ENCODE measurements at regions not wholly inside any gene's neighbourhood (a gene's known extent, or its start where the extent isn't known, plus 50 kb on each side); places are given as distances from the start of the nearest gene placed in this dataset.

- DNase-seq: no peak
Measured at GRCh38 chr3:31157047-31157694, 262.7 kb upstream of the GADL1 start.

DNA sequence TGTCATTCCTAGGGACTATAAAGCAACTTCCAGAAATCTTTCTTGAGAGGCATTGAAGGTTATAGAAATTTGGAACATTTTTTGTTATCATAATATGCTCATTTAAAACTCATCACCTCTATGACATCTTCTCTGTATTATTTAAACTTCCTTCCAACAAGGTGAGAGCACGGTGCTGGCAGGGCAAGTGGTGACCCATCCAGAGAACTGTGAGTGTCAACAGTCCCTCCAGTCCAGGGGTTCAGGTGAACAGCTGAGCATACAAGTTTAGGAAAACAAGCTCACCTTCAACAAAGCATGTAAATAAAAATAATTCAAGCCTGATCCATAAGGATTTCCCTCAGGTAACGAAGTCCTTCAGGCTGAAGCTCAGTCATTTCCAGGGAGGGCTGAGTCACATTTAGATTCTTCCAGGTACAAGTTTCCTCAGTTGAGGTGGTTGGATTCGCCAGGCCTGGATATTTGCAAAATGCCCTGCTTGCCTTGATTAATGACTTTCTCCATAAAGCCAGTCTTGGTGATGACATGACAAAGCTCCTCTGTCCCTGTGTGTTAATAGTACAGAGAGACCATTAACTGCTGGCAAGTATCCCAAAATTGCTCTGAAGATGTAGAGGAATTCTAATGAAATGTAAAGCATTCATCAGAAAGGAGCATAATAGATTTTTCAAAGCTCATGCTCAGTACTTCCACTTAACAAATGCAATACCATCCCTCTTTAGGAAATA lies 263.6 kb upstream of the GADL1 start:
- peak; percentile 94 for DNase-seq

GRCh38 chr3:31159331-31160039 lies 265.0 kb upstream of the GADL1 start:
- no peak for DNase-seq

GRCh38 chr3:31161889-31162288 lies 267.4 kb upstream of the GADL1 start:
- DNase-seq: no peak

DNA sequence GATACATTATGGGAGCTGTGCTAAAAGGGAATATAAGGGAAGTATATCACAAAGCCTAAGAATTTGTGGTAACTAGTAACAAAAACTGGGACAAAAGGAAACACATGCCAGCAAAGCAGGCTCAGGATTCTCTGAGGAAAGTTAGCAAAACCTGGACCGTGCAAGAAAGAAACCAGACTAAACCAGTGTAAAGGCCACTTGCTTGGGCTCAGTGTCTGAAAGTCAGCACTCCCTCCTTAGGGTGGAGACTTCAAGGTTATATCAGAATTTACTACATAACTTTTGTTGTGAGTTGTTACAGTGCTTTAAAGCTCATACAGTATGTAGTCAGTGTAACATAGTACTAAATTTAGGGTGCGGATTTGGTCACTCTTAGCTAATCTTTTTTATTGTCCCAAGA lies 269.9 kb upstream of the GADL1 start:
- no peak for DNase-seq

GRCh38 chr3:31165399-31165860 lies 271.0 kb upstream of the GADL1 start:
- DNase-seq: peak; percentile 38

GRCh38 chr3:31166249-31166885 lies 271.9 kb upstream of the GADL1 start:
- peak; percentile 94 for DNase-seq

DNA sequence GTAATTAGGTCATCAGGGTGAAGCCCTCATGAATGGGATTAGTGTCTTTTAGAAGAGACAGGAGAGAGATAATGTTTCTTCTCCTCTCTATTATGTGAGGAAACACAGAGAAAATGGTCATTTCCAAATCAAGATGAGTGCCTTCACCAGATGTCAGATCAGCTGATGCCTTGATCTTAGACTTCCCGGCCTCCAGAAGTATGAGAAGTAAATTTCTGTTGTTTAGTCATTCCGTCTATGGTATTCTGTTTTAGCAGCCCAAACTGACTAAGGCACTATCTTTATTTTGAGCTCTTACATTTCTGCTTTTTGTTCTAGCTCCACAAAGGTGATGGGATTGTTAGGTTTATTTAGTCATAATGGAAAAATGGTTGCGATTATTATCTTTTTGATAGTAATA lies 273.2 kb upstream of the GADL1 start:
- no peak for DNase-seq

GRCh38 chr3:31170932-31171670 lies 276.6 kb upstream of the GADL1 start:
- DNase-seq: peak; percentile 97

DNA sequence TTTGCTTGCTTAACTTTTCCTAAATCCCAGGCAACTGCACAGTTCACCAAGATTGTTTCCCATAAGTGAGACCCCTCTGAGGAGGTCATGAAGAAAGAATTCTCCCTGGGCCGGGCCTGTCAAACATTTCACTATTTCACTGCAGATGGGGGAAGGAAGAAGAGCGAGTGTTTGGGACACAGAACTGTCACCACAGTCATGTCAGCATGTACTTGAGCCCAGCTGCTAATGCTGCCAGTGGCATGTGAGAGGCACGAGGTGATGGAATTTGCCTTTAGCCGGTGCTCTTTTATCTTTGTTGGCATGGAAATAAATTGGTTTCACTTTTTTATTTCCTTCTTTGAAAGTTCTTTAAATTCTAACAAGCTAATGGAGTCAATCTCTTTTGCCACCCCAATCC lies 277.9 kb upstream of the GADL1 start:
- no peak for DNase-seq

GRCh38 chr3:31173118-31173718 lies 278.8 kb upstream of the GADL1 start:
- no peak for DNase-seq

DNA sequence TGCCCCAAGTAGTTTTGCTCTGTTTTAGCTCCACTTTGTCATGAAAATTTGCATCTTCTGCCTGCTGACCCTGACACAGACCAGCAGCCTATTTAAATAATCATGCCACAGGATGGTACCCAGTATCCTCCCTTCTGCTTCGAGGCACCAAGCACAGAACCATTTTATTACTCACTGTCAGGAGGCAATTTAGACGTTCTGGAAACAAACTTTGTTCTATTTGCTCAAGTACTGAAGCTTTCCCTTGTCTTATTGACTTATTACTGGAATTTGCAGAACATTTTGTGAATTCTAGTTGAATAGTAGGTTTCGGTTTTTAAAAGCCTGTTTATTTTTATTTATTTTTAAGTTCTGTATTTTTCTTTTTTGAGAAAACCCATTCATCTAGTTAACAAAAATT lies 279.6 kb upstream of the GADL1 start:
- DNase-seq: no peak

- no peak for DNase-seq
Measured at GRCh38 chr3:31176045-31176444, 281.6 kb upstream of the GADL1 start.

GRCh38 chr3:31178467-31178866 lies 284.0 kb upstream of the GADL1 start:
- no peak for DNase-seq

DNA sequence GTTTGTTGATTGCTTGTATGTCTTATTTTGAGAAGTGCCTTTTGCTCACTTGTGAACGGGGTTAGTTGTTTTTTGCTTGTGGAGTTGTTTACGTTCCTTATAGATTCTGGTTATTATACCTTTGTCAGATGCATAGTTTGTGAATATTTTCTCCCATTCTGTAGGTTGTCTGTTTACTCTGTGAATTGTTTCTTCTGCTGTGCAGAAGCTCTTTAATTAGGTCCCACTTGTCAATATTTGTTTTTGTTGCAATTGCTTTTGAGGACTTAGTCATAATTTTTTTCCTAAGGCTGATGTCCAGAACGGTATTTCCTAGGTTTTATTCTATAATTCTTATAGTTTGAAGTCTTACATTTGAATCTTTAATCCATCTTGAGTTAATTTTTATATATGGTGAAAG lies 285.3 kb upstream of the GADL1 start:
- DNase-seq: no peak

GRCh38 chr3:31180274-31180673 lies 285.8 kb upstream of the GADL1 start:
- DNase-seq: no peak

DNA sequence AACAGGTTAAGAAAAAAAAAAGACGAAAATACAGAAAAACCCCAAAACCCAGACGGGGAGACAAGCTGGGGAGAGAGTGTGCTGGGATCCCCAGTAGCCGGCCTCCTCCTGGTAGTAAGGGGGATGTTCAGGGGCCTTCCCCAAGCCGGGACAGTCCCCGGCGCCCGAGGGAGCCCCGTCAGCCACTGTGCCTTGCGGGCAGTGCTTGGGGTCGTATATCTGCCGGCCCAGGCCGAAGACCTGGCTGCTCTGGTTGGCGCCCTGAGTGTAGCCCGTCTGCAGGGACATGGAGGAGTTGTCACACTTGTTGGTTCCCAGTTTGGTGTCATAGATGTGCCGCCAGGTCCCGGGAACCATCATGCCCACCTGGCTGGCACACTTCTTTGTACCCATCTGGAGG lies 287.2 kb upstream of the GADL1 start:
- no peak for DNase-seq

GRCh38 chr3:31182661-31183060 lies 288.2 kb upstream of the GADL1 start:
- DNase-seq: no peak

DNA sequence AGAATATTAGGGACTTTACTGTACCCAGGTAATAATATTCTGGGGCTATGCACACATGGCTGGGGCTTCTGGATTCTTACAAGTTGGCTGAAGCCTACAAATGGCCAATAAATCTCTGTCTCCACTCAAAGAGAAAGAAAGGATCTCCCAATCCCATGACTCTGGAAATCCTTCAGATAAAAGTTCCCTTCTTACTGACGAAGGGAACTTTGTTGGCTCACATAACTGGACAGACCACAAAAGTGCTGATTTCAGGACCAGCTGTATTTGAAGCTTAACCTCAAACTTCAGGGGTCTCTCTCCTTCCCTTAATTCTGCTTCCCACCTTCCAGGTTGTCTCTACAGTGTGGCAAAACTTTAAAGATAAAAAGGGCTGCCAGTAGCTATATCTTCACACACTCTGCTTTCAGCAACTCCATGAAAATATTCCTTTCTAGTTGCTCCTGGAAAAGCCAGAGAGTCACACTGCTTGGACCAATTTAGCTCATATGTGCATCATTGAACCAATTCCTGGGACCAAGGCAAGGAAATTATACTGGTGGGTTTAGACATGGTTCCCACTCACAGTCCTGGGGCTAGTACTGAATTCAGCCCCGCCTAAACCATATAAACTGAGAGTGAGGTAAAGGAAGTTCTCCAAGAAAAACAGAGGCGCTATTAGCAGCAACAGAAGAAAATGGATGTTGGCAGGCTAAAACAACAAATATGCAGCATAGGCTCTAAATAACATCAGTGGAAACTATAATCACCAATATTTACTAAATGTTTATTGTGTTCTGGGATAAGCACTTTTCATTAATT lies 290.0 kb upstream of the GADL1 start:
- no peak for DNase-seq

GRCh38 chr3:31185062-31185357 lies 290.5 kb upstream of the GADL1 start:
- peak; percentile 16 for DNase-seq

DNA sequence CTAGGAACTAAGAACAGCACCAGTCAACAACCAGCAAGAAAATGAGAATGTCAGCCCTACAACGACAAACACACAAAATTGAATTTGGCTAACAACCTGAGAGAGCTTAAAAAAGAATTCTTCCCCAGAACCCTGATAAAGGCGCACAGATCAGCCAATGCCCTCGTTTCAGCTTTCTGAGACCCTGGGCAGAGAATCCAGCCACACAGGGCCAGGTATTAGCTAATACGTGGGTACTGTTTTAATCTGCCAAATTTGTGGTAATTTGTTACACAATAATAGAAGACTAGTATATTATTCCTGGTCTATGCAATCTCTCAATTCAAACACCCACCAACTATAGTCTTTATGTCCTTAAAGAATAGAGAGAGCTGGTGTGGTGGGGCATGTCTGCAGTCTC lies 291.6 kb upstream of the GADL1 start:
- no peak for DNase-seq

- no peak for DNase-seq
Measured at GRCh38 chr3:31187380-31187779, 292.9 kb upstream of the GADL1 start.

All from fibroblast of skin of right biceps (primary cell).